ENCODE measurements at regions not wholly inside any gene's neighbourhood (a gene's known extent, or its start where the extent isn't known, plus 50 kb on each side); places are given as distances from the start of the nearest gene placed in this dataset.

GRCh38 chr9:38259056-38259455, 133.4 kb upstream of the ALDH1B1 start:
- H3K4me1 Mint-ChIP-seq = no peaks in the 10 kb centered on the region
- no peak overlapping the region for H2AK5ac ChIP-seq (ENCODE audit: insufficient read length, low read length)

More at GRCh38 chr9:38259056-38259455, 133.4 kb upstream of the ALDH1B1 start:
- Histone ChIP-seq H4K20me1 (ENCODE audit: control insufficient read depth, insufficient read depth, insufficient read length) (no peaks in the 10 kb centered on the region), H3K27ac (ENCODE audit: insufficient read length, low read depth, low read length) (no peak overlapping the region), H3T11ph (ENCODE audit: low read length) (no peak overlapping the region), H2AFZ (ENCODE audit: low read length) (no peak overlapping the region), H4K91ac (ENCODE audit: insufficient read length, low read depth, low read length) (no peak overlapping the region), H2BK5ac (ENCODE audit: insufficient read length, low read length) (no peak overlapping the region), H3K23me2 (ENCODE audit: insufficient read length, low read depth, low read length, poor library complexity, severe bottlenecking) (no peaks in the 10 kb centered on the region), H3K4ac (ENCODE audit: low read depth, low read length) (no peak overlapping the region), H3K9ac (ENCODE audit: extremely low read depth, insufficient read length, low read length) (no peak overlapping the region), H2BK20ac (ENCODE audit: low read depth, low read length, poor library complexity, severe bottlenecking) (no peak overlapping the region), H4K5ac (ENCODE audit: insufficient read length, low read depth, low read length) (no peak overlapping the region), H2BK15ac (ENCODE audit: low read depth, low read length) (no peak overlapping the region), H3K14ac (ENCODE audit: insufficient read depth, low read length) (no peak overlapping the region), H4K8ac (replicated peaks; ENCODE audit: insufficient read length, low read depth, low read length) (no peak overlapping the region), H3K4me2 (ENCODE audit: insufficient read depth, insufficient read length, low read length) (no peak overlapping the region), H3K23ac (ENCODE audit: insufficient read length, low read depth, low read length) (no peak overlapping the region), H3K56ac (ENCODE audit: insufficient read length, low read depth, low read length) (no peak overlapping the region), H3K18ac (ENCODE audit: insufficient read length, low read depth, low read length) (no peak overlapping the region), H3K9me3 (ENCODE audit: control insufficient read depth, low read depth, low read length) (no peaks in the 10 kb centered on the region), H3K79me1 (ENCODE audit: insufficient read depth, low read depth, low read length, poor library complexity, severe bottlenecking) (no peaks in the 10 kb centered on the region), H3K27me3 (ENCODE audit: insufficient read depth, low read length) (no peaks in the 10 kb centered on the region), H2BK120ac (ENCODE audit: low read depth, low read length, poor library complexity, severe bottlenecking) (no peak overlapping the region), H3K4me1 (ENCODE audit: insufficient read depth, low read length) (no peaks in the 10 kb centered on the region), H2BK12ac (ENCODE audit: insufficient read length, low read depth, low read length) (no peak overlapping the region), H3K79me2 (ENCODE audit: insufficient read depth, low read length) (no peaks in the 10 kb centered on the region)
- H3K4me3 Mint-ChIP-seq = no peak overlapping the region
- peaks cover 72% of the 10 kb centered on the region for H3K27me3 Mint-ChIP-seq (ENCODE audit: low read depth)
- no peak for DNase-seq
- H3K36me3 Mint-ChIP-seq (ENCODE audit: insufficient read depth in 1 of 3, low read depth in 3 of 3) = no peaks in the 10 kb centered on the region; a peak in 1 of 7 replicates
- TF ChIP-seq CTCF (conservative IDR thresholded peaks at IDR 0.05) = no peak
- WGBS (ENCODE audit: extremely low coverage, insufficient read length, low lambda C conversion rate) = no CpG with 5 or more reads among the region's 2 CpGs
- no peak overlapping the region for H3K27ac Mint-ChIP-seq
- H3K9me3 Mint-ChIP-seq = 0 out of 5 replicates have a peak, but pooled peaks cover 0 to 5% of the 10 kb centered on the region in 2 experiments

Measured in H9 (cell line).